Calu3 (cell line): ENCODE measurements at regions not wholly inside any gene's neighbourhood (a gene's known extent, or its start where the extent isn't known, plus 50 kb on each side); places are given as distances from the start of the nearest gene placed in this dataset.

ENCODE experiments used
- BruUV-seq: library from RNA; stranded (reverse); fragments of 400-500 nt; replicated peaks from 2 replicates; lab custom pipeline; 2021; lab: Mats Ljungman, UMichigan
- CTCF ChIA-PET: fragments of 300-600 bp; sonication (Branson Sonifier 250); formaldehyde crosslinking; loops from one replicate; lab custom pipeline; 2022; ENCODE audit warnings: antibody characterized with exemption; lab: Charles Lee
- DNase-seq: peaks from one replicate; pipeline ENCODE4 v3.0.0; 2022
- H3K27ac Mint-ChIP-seq: one replicate; pipeline ENCODE4 v1.8.0; 2022; ENCODE audit warnings: mixed read lengths; ENCODE audit not compliant: unreplicated experiment
- H3K27me3 Mint-ChIP-seq: one replicate; pipeline ENCODE4 v1.8.0; 2022; ENCODE audit warnings: mixed read lengths; ENCODE audit not compliant: unreplicated experiment
- H3K36me3 Mint-ChIP-seq: one replicate; pipeline ENCODE4 v1.8.0; 2022; ENCODE audit warnings: mild to moderate bottlenecking, moderate library complexity, mixed read lengths; ENCODE audit not compliant: insufficient read depth, unreplicated experiment
- H3K4me1 Mint-ChIP-seq: one replicate; pipeline ENCODE4 v1.8.0; 2022; ENCODE audit warnings: mild to moderate bottlenecking, low read depth, mixed read lengths; ENCODE audit not compliant: unreplicated experiment
- H3K4me3 Mint-ChIP-seq: one replicate; pipeline ENCODE4 v1.8.0; 2022; ENCODE audit warnings: mild to moderate bottlenecking, low read depth, moderate library complexity, mixed read lengths; ENCODE audit not compliant: unreplicated experiment
- H3K9me3 Mint-ChIP-seq: one replicate; pipeline ENCODE4 v1.8.0; 2022; ENCODE audit warnings: low read depth, mixed read lengths; ENCODE audit not compliant: unreplicated experiment
- CTCF ChIP-seq: fragments of 200-600 bp; IDR thresholded peaks from one replicate; pipeline ENCODE4 v1.8.0; 2022; ENCODE audit warnings: antibody characterized with exemption; ENCODE audit not compliant: unreplicated experiment
- intact Hi-C: fragments of 100-400 bp; cut with micrococcal nuclease; formaldehyde crosslinking; loops from one replicate; pipeline ENCODE4 v1.10.0; 2022; ENCODE audit not compliant: unreplicated experiment

GRCh38 chr9:87111010-87111409, 163.7 kb upstream of the GAS1 start:
- H3K27ac Mint-ChIP-seq: no peak overlapping the region
- DNase-seq: no peak
- CTCF ChIA-PET: no interaction called here
- no peaks in the 10 kb centered on the region for H3K4me1 Mint-ChIP-seq
- no peaks in the 10 kb centered on the region for H3K9me3 Mint-ChIP-seq
- intact Hi-C loops: no loop called here
- no peak overlapping the region for H3K4me3 Mint-ChIP-seq
- no peak for TF ChIP-seq CTCF
- peaks cover 68% of the 10 kb centered on the region for H3K27me3 Mint-ChIP-seq
- BruUV-seq: no TSS peak
- H3K36me3 Mint-ChIP-seq: no peaks in the 10 kb centered on the region

DNA sequence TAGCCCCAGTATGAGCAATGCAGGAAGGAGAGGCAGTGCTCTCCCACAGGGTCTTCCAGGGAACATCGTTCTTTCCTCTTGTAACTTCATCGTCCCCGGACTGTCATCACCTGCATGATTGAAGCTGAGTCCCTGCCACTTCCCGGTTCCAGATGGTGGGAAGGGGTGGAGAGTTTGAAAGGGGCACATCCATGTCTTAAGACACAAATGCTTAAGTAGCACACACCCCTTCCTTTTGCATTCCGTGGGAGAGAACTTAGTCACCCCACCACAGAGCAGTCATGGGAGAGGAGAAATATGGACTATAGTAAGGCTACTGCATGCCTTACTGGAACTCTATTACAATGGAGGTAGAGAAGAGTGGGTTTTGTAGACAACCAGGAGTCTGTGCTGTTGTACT, 165.3 kb upstream of the GAS1 start:
- CTCF ChIA-PET: no interaction called here
- no peaks in the 10 kb centered on the region for H3K36me3 Mint-ChIP-seq
- intact Hi-C loops: no loop called here

DNA sequence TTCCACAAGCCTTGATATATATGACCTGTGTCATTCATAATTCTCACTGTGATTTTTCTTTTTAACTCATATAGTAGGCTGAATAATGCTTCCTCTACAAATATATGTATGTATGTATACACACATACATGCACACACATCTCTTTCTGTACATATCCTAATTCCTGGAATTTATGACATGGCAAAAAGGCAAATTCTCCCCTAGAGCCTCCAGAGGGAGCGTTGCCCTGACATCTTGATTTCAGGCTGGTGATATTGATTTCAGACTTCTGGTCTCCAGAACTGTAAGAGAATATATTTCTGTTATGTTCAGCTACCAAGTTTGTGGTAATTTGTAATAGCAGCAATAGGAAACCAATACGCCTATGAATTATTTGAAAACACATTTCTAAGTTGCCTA, 166.6 kb upstream of the GAS1 start:
- H3K27ac Mint-ChIP-seq: no peak overlapping the region
- H3K4me3 Mint-ChIP-seq: no peak overlapping the region
- intact Hi-C loops: no loop called here
- no TSS peak for BruUV-seq
- no peaks in the 10 kb centered on the region for H3K36me3 Mint-ChIP-seq
- H3K27me3 Mint-ChIP-seq: peaks cover 56% of the 10 kb centered on the region
- no peaks in the 10 kb centered on the region for H3K4me1 Mint-ChIP-seq
- no peak for TF ChIP-seq CTCF
- CTCF ChIA-PET: no interaction called here
- DNase-seq: no peak
- H3K9me3 Mint-ChIP-seq: no peaks in the 10 kb centered on the region

More for the DNA sequence above, 165.3 kb upstream of the GAS1 start:
- Mint-ChIP-seq H3K9me3 (no peaks in the 10 kb centered on the region), H3K4me3 (no peak overlapping the region), H3K4me1 (no peaks in the 10 kb centered on the region), H3K27me3 (peaks cover 62% of the 10 kb centered on the region), H3K27ac (no peak overlapping the region)
- no peak for TF ChIP-seq CTCF
- no peak for DNase-seq
- no TSS peak for BruUV-seq

- no peak overlapping the region for H3K27ac Mint-ChIP-seq
- H3K9me3 Mint-ChIP-seq: no peaks in the 10 kb centered on the region
- intact Hi-C loops: no loop called here
- no peaks in the 10 kb centered on the region for H3K36me3 Mint-ChIP-seq
- H3K4me1 Mint-ChIP-seq: no peaks in the 10 kb centered on the region
- CTCF ChIA-PET: interaction anchor here (1.3 kb wide), 1 partner anchor 11 kb away, joined by 3 read pairs; no protein-coding TSS in a partner anchor
- BruUV-seq: no TSS peak
- DNase-seq: no peak
- no peak overlapping the region for H3K4me3 Mint-ChIP-seq
- peaks cover 46% of the 10 kb centered on the region for H3K27me3 Mint-ChIP-seq
- TF ChIP-seq CTCF: no peak
Measured at GRCh38 chr9:87115785-87116184, 168.5 kb upstream of the GAS1 start.
